PC-9 (cell line): ENCODE measurements at regions not wholly inside any gene's neighbourhood (a gene's known extent, or its start where the extent isn't known, plus 50 kb on each side); places are given as distances from the start of the nearest gene placed in this dataset.

Experiments
- BruUV-seq: library from RNA; stranded (reverse); fragments of 400-500 nt; replicated peaks from 2 replicates; lab custom pipeline; 2021; lab: Mats Ljungman, UMichigan
- CTCF ChIA-PET: fragments of 300-600 bp; sonication (Branson Sonifier 250); formaldehyde crosslinking; loops from one replicate; lab custom pipeline; 2022; ENCODE audit warnings: antibody characterized with exemption; lab: Charles Lee
- POLR2A ChIA-PET: fragments of 300-600 bp; sonication (Branson Sonifier 250); formaldehyde crosslinking; loops from one replicate; lab custom pipeline; 2022; ENCODE audit warnings: antibody characterized with exemption; ENCODE audit not compliant: unreplicated experiment; lab: Charles Lee
- DNase-seq, 2 experiments: peaks; one replicate each; pipeline versions ENCODE4 v3.0.0 to v3.0.0-alpha.2; 2015 to 2022; ENCODE audit warnings: mixed read lengths in 1 of 2
- H2AFZ ChIP-seq: fragments of 200-600 bp; sonication (generic); 2 replicates; pipeline ENCODE4 v1.8.1; 2017; ENCODE audit warnings: antibody characterized with exemption
- H3F3A ChIP-seq: fragments of 200-600 bp; sonication (generic); 2 replicates; pipeline ENCODE4 v1.8.1; 2017; ENCODE audit warnings: antibody characterized with exemption, mild to moderate bottlenecking, low read depth; ENCODE audit not compliant: insufficient read depth
- H3K27ac ChIP-seq: fragments of 200-600 bp; sonication (generic); 2 replicates; pipeline ENCODE4 v1.6.1; 2016; ENCODE audit warnings: mixed run types
- H3K27me3 ChIP-seq: fragments of 200-600 bp; sonication (generic); 2 replicates; pipeline ENCODE4 v1.6.1; 2016; ENCODE audit warnings: low read depth, mixed run types; ENCODE audit not compliant: insufficient read depth
- H3K36me3 ChIP-seq: fragments of 200-600 bp; sonication (generic); 2 replicates; pipeline ENCODE4 v1.6.1; 2016; ENCODE audit warnings: low read depth, mixed run types
- H3K4me1 ChIP-seq: fragments of 200-600 bp; sonication (generic); replicated peaks from 2 replicates; pipeline ENCODE4 v1.6.1; 2016; ENCODE audit warnings: mixed run types; ENCODE audit not compliant: insufficient read depth
- H3K4me2 ChIP-seq: fragments of 200-600 bp; sonication (generic); 2 replicates; pipeline ENCODE4 v1.6.1; 2017; ENCODE audit warnings: mixed run types
- H3K4me3 ChIP-seq: fragments of 200-600 bp; sonication (generic); 2 replicates; pipeline ENCODE4 v1.6.1; 2016; ENCODE audit warnings: mixed run types
- H3K79me2 ChIP-seq: fragments of 200-600 bp; sonication (generic); 2 replicates; pipeline ENCODE4 v1.6.1; 2017; ENCODE audit warnings: low read depth, mixed run types
- H3K9me2 ChIP-seq: fragments of 200-600 bp; sonication (generic); 2 replicates; pipeline ENCODE4 v1.8.1; 2017; ENCODE audit warnings: mild to moderate bottlenecking; ENCODE audit not compliant: insufficient read depth
- H3K9me3 ChIP-seq: fragments of 200-600 bp; sonication (generic); 2 replicates; pipeline ENCODE4 v1.8.1; 2016; ENCODE audit warnings: low read depth; ENCODE audit not compliant: insufficient read depth
- H4K20me1 ChIP-seq: fragments of 200-600 bp; sonication (generic); 2 replicates; pipeline ENCODE4 v1.8.1; 2017; ENCODE audit not compliant: insufficient read depth
- EZH2 ChIP-seq: fragments of 200-600 bp; sonication (generic); IDR thresholded peaks from 2 replicates; pipeline ENCODE4 v1.8.0; 2017; ENCODE audit warnings: antibody characterized with exemption, low read depth
- intact Hi-C: fragments of 100-400 bp; cut with micrococcal nuclease; formaldehyde crosslinking; loops from one replicate; pipeline ENCODE4 v1.10.0; 2022; ENCODE audit not compliant: unreplicated experiment
- TF ChIP-seq, protein P1 (sequence below): fragments of 200-600 bp; sonication (generic); conservative IDR thresholded peaks from 2 replicates; pipeline ENCODE4 v1.6.1; 2017; ENCODE audit warnings: mixed run types, antibody characterized with exemption, mild to moderate bottlenecking, moderate library complexity

DNA sequence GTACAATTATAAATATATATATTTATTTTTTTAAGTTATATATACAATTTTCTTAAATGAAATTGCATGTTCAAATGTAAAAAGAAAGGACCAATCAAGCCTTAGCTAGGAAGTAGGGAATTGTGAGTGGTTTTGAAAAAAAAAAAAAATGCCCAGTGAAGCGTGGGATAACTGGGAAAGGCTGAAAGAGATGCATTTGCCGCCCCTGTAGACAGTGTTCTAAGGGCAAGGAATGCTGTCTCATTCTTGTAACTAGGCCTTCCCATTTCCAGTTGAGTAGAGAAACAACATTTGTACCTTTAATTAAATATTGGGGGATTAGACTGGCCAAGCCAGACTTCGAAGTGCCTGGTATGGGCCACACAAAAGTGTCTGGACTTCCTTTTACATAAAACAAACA, 430.1 kb upstream of the SLC35B3 start:
- H3K9me3 ChIP-seq, result no peaks in the 10 kb centered on the region
- no peaks in the 10 kb centered on the region for H3K27me3 ChIP-seq
- no peak for DNase-seq
- no peaks in the 10 kb centered on the region for H3K9me2 ChIP-seq
- H3F3A ChIP-seq, result no peaks in the 10 kb centered on the region
- H3K79me2 ChIP-seq, result no peaks in the 10 kb centered on the region
- ChIA-PET POLR2A (no interaction called here), CTCF (no interaction called here)
- no peak overlapping the region for H3K4me2 ChIP-seq
- no peaks in the 10 kb centered on the region for H4K20me1 ChIP-seq
- H3K27ac ChIP-seq, result no peak overlapping the region
- H3K4me3 ChIP-seq, result no peak overlapping the region
- intact Hi-C loops, result no loop called here
- no peak overlapping the region for H2AFZ ChIP-seq
- no TSS peak for BruUV-seq
- no peaks in the 10 kb centered on the region for H3K4me1 ChIP-seq
- H3K36me3 ChIP-seq, result no peaks in the 10 kb centered on the region
- TF ChIP-seq, protein P1, sequence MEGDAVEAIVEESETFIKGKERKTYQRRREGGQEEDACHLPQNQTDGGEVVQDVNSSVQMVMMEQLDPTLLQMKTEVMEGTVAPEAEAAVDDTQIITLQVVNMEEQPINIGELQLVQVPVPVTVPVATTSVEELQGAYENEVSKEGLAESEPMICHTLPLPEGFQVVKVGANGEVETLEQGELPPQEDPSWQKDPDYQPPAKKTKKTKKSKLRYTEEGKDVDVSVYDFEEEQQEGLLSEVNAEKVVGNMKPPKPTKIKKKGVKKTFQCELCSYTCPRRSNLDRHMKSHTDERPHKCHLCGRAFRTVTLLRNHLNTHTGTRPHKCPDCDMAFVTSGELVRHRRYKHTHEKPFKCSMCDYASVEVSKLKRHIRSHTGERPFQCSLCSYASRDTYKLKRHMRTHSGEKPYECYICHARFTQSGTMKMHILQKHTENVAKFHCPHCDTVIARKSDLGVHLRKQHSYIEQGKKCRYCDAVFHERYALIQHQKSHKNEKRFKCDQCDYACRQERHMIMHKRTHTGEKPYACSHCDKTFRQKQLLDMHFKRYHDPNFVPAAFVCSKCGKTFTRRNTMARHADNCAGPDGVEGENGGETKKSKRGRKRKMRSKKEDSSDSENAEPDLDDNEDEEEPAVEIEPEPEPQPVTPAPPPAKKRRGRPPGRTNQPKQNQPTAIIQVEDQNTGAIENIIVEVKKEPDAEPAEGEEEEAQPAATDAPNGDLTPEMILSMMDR, result no peak
- no peak for TF ChIP-seq EZH2

DNA sequence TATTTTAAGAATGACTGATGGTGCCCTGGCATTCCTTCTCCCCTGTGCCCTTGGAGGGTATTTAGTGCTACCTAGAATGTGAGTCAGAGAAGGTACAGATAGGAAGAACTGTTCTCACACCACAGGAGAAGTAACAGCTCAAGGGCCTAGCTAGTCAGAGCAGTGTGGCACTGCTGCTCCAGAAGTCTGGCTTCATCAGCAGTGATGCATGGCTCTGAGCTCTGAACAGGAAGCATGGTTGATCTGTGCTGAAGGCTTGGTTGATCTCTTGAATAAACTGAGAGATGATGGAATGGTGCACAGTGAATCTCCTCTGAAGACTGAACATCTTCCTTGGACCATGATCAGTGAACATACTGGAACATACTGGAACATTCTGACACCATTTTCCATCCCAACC, 425.3 kb upstream of the SLC35B3 start:
- POLR2A ChIA-PET, result no interaction called here
- H4K20me1 ChIP-seq, result no peaks in the 10 kb centered on the region
- no peaks in the 10 kb centered on the region for H3K27me3 ChIP-seq
- intact Hi-C loops, result no loop called here
- H3K79me2 ChIP-seq, result no peaks in the 10 kb centered on the region
- no TSS peak for BruUV-seq
- H3K4me2 ChIP-seq, result no peak overlapping the region
- no peaks in the 10 kb centered on the region for H3K9me3 ChIP-seq
- H3F3A ChIP-seq, result no peaks in the 10 kb centered on the region
- no peak overlapping the region for H3K27ac ChIP-seq
- no peak overlapping the region for H3K4me3 ChIP-seq
- no peak overlapping the region for H2AFZ ChIP-seq
- no peaks in the 10 kb centered on the region for H3K4me1 ChIP-seq
- H3K36me3 ChIP-seq, result no peaks in the 10 kb centered on the region
- TF ChIP-seq, protein P1, result no peak
- TF ChIP-seq EZH2, result no peak
- DNase-seq, result no peak
- no peaks in the 10 kb centered on the region for H3K9me2 ChIP-seq
- CTCF ChIA-PET, result no interaction called here

DNA sequence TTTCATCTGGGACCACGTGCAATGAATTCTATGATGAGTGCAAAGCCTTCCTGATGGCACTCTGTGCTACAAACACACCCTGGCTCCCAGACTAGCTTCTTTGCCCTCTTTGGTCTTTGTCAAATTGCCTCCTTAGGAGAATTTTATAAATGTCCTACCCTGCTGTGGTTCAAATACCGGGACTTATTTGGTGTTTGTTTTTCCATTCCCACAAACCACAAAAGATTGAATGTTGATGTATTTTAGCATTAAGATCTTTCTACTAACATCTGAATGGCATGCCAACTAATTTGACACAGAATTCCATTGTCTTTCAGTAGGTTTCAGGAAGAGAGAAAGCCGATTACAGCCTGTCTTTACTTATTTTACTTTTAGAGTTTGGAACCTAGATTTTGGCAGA, 424.2 kb upstream of the SLC35B3 start:
- no peak overlapping the region for H2AFZ ChIP-seq
- DNase-seq, result no peak
- intact Hi-C loops, result no loop called here
- no peak overlapping the region for H3K4me3 ChIP-seq
- TF ChIP-seq, protein P1, result no peak
- no peak for TF ChIP-seq EZH2
- no peaks in the 10 kb centered on the region for H3K9me2 ChIP-seq
- BruUV-seq, result no TSS peak
- H3F3A ChIP-seq, result no peaks in the 10 kb centered on the region
- no peak overlapping the region for H3K27ac ChIP-seq
- H3K4me1 ChIP-seq, result no peaks in the 10 kb centered on the region
- no peaks in the 10 kb centered on the region for H4K20me1 ChIP-seq
- ChIA-PET POLR2A (interaction anchor here (0.5 kb wide), 1 partner anchor 171 kb away, joined by 3 read pairs; no protein-coding TSS in a partner anchor), CTCF (no interaction called here)
- no peaks in the 10 kb centered on the region for H3K79me2 ChIP-seq
- no peaks in the 10 kb centered on the region for H3K9me3 ChIP-seq
- no peak overlapping the region for H3K4me2 ChIP-seq
- H3K27me3 ChIP-seq, result no peaks in the 10 kb centered on the region
- no peaks in the 10 kb centered on the region for H3K36me3 ChIP-seq
